NOMO-1 treated with DMSO at 0.1 percent for 48 hours (cell line): ENCODE measurements at regions not wholly inside any gene's neighbourhood (a gene's known extent, or its start where the extent isn't known, plus 50 kb on each side); places are given as distances from the start of the nearest gene placed in this dataset.
"Not testable (repeated sequence)": the region's sequence is repeated elsewhere in the genome, so short reads cannot be mapped to it uniquely, and the experiment has no call there.

Experiments
- DNase-seq: peaks from one replicate; lab custom pipeline; 2025; ENCODE audit not compliant: unreplicated experiment; lab: John Stamatoyannopoulos, UW

DNA sequence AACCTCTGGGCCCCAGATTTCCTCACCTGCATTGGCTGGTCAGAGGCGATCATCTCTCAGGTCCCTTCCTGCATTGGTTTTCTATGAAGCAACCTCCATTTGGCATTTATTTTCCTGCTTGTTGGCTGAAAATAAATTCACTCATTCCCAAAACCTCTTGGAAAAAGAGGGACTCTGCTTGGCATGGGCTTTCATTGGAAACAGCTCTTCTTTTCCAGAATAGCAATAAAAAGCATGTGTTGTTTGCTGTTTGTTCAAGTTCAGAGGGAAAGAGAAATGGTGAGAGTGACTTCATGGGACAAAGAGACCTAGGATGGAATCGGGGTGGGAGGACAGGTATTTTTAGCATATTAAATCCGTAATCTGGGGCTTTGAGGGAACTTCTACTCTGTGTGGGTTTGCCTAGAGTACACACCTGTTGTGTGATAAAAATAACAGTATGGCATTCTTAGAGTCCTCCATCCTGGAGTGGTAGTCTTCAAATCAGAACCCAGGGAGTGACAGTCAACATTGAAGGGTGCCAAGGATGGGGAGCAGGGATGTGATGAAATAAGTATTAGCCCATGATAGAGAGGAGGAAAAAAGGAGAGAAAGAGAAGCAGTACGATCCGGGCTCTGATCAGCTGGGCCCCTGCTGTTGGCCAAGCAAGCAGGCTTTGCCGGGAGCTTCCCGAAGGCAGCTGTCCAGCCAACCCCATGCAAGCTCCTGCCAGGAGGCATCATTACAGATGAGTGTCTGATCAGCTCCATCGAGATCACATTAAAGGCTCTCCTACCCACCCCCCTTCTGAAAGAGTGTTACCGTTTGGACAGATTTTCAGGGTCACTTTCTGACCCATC is 131.9 kb upstream of the NFIA start:
- DNase-seq = no peak

DNA sequence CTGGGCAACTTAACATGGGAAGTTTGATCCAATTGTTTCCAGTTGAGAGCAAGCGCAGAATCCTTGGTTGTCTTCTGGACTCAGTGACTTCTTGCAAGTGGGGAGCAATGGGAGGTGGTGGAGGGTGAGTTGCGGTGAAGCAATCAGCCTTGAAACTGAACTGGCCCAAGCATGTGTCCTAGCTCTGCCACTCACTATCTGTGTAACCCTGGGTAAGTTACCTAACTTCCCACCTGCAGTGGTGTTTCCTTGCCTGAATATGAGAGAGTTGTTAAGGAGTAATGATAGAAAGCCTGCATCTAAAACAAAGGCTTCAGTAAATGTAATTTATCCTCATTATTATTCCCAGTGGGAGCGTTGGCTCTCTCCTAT is 132.5 kb upstream of the NFIA start:
- peak; percentile 27 for DNase-seq

GRCh38 chr1:60949154-60949825 is 133.1 kb upstream of the NFIA start:
- peak; percentile 30 for DNase-seq

GRCh38 chr1:60948486-60948885 is 133.9 kb upstream of the NFIA start:
- no peak for DNase-seq

DNA sequence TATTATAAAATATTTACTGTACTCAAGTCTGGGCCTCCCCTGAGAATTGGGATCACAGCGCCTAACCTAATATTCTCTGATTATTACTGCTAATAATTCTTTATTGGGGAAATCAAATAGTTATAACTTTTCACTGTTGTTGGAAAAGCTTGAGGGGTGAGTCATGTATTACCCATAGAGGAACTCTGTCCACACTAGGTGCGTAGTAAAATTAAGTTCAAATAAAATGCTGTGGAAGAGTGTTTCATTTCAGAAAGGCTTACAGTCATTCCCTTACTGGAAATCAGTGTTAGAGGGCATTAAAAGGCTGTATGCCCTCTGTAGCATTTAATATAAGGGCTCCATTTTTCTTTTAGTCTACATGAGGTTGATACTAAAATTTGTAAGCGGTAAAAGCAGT is 135.0 kb upstream of the NFIA start:
- no peak for DNase-seq

DNA sequence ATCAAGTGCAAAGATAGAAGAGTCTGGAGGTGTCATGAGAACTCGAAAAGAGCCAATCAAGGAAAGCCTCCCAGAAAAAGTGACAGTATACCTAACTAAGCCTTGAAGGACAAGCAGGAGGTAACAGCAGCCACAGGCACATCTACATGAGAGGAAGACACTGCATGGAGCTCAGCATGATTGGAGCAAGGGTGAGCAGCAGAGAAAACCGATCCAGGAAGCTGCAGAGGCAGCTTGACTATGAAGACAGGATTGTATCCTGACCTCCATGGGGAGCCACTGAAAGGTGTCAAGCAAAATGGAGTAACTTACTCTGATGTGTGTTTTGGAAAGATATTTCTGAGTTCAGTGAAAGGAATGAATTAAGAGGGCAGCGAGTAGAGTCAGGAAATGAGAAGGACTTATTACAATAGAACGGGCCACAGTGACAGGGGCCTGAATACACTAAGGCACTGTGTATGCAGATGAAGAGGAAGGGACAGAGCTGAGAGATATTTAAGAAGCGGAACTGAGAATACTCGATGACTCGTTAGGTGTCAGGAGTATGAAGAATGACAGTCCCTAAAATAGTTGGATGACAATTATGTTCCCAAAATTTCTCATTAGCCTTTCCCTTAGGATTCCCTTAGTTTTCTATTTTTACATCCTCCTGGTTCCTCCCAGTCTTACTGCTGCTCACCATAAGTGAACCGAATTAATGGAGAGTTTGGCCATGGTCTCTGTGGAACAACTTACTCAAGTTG is 139.3 kb upstream of the NFIA start:
- peak; percentile 88 for DNase-seq

- DNase-seq = no peak
Observed at GRCh38 chr1:60942291-60942690, 140.1 kb upstream of the NFIA start.

GRCh38 chr1:60940685-60941084 is 141.7 kb upstream of the NFIA start:
- not testable (repeated sequence) for DNase-seq

- DNase-seq = no peak
Observed at GRCh38 chr1:60937720-60938119, 144.6 kb upstream of the NFIA start.

GRCh38 chr1:60936591-60937342 is 145.6 kb upstream of the NFIA start:
- DNase-seq = no peak

DNA sequence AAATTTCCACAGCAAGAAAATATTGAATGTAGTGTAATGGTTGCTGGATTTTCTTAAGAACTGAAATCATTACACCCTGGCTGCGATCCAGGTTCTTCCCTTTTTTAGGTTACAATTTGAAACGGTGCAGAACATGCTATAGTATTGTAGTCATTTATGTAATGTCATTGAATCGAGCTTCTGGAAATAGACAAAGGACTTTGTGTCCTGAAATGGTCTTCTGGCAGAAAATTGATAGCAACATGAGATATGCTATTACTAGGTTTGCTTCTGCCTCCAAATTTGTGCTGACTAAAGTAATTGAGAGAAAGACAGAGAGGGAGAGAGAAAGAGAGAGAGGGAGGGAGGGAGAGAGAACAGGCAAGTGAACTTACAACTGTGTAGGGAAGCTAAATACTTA is 146.2 kb upstream of the NFIA start:
- DNase-seq = no peak

GRCh38 chr1:60935599-60936110 is 146.7 kb upstream of the NFIA start:
- peak; percentile 1 for DNase-seq

GRCh38 chr1:60930130-60930529 is 152.2 kb upstream of the NFIA start:
- DNase-seq = no peak

DNA sequence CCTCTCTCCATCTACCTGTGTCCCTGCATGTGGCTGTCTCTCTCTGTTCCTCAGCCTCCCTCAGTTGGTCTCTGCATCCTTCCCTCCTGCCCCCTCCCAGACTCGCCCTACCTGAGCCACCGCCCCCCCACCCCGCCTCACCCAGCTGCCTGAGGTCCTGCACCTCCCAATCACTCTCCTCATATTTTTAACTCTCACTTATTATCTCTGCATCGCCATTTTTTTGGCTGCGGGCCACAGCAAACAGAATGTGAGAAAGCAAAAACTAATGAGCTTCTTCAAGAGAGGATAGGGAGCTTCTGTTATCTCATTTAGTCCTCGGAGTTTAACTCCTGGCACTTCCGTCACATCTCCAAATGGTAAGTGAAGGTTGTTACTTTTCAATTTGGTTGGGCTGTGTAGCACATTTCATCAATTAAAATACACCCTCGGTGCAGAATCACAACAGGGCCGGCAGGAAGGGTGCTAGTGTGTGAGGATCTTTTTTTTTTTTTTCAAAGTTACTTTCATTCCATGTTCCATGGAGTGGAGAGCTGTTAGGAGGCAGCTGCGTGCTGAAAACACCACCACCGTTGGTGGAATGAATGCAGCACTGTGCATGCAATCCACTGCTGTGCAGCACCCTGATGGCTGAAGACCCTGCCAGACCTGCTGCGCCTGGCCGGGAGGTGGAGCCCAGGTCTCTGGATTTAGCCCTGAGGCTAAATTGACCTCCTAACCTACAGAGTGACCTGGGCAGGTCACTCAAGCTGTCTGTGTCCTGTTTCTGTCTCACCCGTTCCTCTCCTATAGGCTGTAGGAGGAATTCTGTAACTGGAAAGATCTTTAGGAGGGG is 157.2 kb upstream of the NFIA start:
- DNase-seq = no peak

DNA sequence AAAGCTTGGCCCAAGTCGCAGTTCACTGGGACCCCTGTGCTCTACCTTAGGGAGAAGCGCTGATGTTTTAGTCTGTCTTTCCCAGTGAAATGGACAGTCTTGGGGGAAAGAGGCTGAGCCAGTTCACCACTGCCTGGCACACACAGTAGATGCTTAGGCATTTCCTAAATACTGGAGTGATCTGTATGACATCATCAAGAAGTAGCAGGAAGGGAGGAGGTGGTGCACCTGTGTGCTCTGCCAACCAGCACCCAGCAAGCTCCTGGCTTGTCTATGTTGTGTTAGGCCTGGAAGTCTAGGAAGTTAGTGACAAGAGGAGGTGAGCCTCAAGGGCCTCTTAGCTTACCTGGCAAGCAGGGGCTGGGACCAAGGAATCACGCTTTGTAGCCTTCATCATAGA is 158.2 kb upstream of the NFIA start:
- DNase-seq = no peak

- DNase-seq = peak; percentile 37
Observed at GRCh38 chr1:60923389-60924087, 158.8 kb upstream of the NFIA start.

DNA sequence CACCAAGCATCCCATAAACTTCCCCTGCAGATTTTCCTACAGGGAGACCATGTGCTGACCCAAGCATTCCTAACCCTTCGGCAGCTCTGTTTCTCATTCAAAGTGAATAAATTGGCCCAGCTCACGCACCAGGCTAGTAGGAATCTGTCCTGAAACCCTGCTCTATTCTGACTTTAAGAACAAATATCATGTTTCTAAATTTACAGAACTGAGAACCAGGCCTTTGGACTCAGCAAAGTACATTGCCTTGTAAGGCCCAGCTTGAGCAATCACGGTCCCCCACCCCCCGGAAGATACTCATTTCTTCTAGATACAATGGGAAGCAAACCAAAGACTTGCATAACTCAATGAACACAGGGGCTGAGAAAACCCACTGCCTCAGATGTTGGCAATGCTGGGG is 160.1 kb upstream of the NFIA start:
- DNase-seq = peak; percentile 79

DNA sequence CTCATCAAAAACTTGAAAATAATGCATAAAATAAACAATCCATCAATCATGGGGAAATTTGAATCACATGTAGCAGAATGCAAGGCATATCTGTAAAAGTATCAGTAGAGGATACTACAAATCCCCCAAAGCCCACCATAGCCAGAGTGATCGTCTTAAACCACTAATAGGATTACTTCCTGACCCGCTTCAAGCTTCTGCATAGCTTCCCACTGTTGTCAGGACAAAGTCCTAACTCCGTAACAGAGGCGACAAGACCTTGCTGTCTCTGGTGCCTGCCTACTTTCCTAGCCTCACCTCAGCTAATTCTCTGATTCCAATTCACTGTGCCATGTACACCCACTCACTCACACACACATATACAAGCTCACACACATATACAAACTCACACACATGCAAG is 161.2 kb upstream of the NFIA start:
- no peak for DNase-seq

DNA sequence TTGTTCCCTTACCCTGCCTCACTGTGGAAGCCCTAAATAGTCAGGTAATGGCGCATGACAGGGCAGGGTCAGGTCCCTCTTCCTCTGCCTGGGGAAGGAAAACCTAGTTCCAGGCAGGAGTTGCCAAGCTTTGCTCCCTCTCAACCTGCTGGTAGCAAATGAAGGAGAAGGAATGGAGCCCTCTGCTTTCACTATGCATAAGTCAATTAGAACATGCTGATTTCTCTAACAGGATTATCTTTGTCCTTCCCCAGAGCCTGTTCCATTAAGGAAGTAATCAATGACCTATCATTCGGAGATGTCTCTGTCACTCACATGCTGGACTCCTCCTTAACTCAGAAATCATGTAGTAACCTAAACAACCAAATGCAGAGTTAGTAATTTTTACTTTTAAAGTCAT is 161.8 kb upstream of the NFIA start:
- DNase-seq = no peak

DNA sequence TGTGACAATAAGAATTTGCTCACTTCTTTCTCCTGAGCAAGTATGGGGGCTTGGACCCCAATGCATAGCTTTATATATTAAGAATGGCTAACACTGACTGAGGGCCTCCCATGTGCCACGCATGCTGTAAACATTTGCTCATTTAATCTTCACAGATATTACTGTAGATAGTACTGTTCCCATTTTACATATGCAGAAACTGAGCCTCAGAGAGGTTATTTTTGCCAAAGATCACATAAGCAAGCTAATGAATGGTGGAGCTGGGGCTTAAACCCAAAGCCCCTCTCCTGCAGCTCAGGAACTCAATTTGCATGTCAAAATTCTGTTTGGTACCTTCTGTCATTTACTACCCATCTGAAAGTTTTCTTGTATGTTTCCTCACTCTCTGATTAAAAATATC is 163.5 kb upstream of the NFIA start:
- DNase-seq = no peak
